ENCODE measurements at regions not wholly inside any gene's neighbourhood (a gene's known extent, or its start where the extent isn't known, plus 50 kb on each side); places are given as distances from the start of the nearest gene placed in this dataset.

DNA sequence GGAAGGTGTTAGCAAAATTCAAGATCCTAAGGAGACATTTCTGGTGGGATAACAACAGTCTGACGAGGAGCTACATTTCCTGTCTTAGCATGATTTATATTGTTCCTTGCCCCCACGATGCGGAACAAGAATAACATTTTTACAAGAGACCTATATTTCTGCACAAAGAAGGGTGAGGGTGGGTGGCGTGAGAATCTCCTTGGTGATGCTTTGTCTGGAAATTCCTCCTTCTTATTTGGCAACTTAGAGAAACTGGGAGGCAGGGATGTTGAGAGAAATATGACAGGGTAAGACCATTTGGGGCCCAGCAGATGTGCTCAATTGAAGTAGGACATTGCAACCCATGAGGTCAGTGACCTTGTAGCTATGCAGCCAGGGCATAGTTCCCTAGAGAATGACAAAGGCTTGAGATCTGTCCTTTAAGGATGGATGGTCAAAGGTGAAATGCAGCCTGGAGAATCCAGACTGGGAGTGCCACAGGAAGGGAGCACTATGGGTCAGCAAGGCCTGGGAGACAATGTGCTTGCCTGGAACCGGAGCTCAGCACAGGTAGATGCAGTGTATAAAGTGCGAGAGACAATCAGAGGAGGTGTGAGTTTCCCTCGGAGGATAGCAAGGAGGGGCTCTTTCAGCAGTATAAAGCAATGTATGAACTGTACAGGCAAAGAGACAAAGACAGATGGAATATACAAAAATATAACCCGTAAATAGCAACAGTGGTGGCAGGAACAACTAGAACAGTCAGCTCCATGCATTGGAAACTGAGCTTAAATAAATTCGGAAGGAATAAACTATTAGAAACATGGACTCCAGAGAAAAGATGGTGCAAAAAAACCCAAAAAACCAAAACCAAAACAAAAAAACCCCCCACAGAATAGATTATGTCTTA lies 317.6 kb upstream of the TBL1XR1 start (continued):
- TF ChIP-seq, protein P1, sequence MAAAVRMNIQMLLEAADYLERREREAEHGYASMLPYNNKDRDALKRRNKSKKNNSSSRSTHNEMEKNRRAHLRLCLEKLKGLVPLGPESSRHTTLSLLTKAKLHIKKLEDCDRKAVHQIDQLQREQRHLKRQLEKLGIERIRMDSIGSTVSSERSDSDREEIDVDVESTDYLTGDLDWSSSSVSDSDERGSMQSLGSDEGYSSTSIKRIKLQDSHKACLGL (CRISPR knock-in tag; IDR thresholded peaks at IDR 0.05) = no peak
- TF ChIP-seq RXRB (CRISPR knock-in tag; IDR thresholded peaks at IDR 0.05; ENCODE audit: borderline replicate concordance) (peak; percentile 57; the same call in 1 of the 2 replicates), MED1 (CRISPR knock-in tag; IDR thresholded peaks at IDR 0.05) (peak; percentile 27; the same call in 1 of the 2 replicates), SIN3B (IDR thresholded peaks at IDR 0.05; ENCODE audit: low read length) (no peak), AGO2 (optimal IDR thresholded peaks at IDR 0.05; ENCODE audit: low read depth, low read length) (no peak), SOX6 (IDR thresholded peaks at IDR 0.05) (no peak), SOX6 (CRISPR knock-in tag; IDR thresholded peaks at IDR 0.05) (peak; percentile 70), NR2F6 (IDR thresholded peaks at IDR 0.05) (peak; percentile 49; the same call in 1 of the 2 replicates), NR2F6 (CRISPR knock-in tag; IDR thresholded peaks at IDR 0.05) (peak; percentile 47), ZMYM4 (CRISPR knock-in tag; IDR thresholded peaks at IDR 0.05) (peak; percentile 34; the same call in 1 of the 2 replicates), RXRA (CRISPR knock-in tag; IDR thresholded peaks at IDR 0.05) (peak; percentile 68; the same call in 1 of the 2 replicates), TP53 (CRISPR knock-in tag; conservative IDR thresholded peaks at IDR 0.05) (no peak), PPARG (CRISPR knock-in tag; conservative IDR thresholded peaks at IDR 0.05) (0 out of 2 replicates have a peak, but pooled peaks have one; percentile 22), HNF4A (CRISPR knock-in tag; IDR thresholded peaks at IDR 0.05) (peak; percentile 62), SALL1 (CRISPR knock-in tag; IDR thresholded peaks at IDR 0.05) (peak; percentile 57), ZNF619 (CRISPR knock-in tag; IDR thresholded peaks at IDR 0.05) (no peak), ZFX (CRISPR knock-in tag; IDR thresholded peaks at IDR 0.05; ENCODE audit: low read depth) (peak; percentile 12; the same call in 1 of the 2 replicates), RARA (CRISPR knock-in tag; IDR thresholded peaks at IDR 0.05) (0 out of 2 replicates have a peak, but pooled peaks have one; percentile 9), ZNF644 (CRISPR knock-in tag; IDR thresholded peaks at IDR 0.05; ENCODE audit: low read depth) (0 out of 2 replicates have a peak, but pooled peaks have one; percentile 37), TEAD3 (CRISPR knock-in tag; optimal IDR thresholded peaks at IDR 0.05; ENCODE audit: borderline replicate concordance) (peak; percentile 16)
- TF ChIP-seq, protein P2, sequence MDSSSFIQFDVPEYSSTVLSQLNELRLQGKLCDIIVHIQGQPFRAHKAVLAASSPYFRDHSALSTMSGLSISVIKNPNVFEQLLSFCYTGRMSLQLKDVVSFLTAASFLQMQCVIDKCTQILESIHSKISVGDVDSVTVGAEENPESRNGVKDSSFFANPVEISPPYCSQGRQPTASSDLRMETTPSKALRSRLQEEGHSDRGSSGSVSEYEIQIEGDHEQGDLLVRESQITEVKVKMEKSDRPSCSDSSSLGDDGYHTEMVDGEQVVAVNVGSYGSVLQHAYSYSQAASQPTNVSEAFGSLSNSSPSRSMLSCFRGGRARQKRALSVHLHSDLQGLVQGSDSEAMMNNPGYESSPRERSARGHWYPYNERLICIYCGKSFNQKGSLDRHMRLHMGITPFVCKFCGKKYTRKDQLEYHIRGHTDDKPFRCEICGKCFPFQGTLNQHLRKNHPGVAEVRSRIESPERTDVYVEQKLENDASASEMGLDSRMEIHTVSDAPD (CRISPR knock-in tag; IDR thresholded peaks at IDR 0.05) = no peak
- TF ChIP-seq, protein P3, sequence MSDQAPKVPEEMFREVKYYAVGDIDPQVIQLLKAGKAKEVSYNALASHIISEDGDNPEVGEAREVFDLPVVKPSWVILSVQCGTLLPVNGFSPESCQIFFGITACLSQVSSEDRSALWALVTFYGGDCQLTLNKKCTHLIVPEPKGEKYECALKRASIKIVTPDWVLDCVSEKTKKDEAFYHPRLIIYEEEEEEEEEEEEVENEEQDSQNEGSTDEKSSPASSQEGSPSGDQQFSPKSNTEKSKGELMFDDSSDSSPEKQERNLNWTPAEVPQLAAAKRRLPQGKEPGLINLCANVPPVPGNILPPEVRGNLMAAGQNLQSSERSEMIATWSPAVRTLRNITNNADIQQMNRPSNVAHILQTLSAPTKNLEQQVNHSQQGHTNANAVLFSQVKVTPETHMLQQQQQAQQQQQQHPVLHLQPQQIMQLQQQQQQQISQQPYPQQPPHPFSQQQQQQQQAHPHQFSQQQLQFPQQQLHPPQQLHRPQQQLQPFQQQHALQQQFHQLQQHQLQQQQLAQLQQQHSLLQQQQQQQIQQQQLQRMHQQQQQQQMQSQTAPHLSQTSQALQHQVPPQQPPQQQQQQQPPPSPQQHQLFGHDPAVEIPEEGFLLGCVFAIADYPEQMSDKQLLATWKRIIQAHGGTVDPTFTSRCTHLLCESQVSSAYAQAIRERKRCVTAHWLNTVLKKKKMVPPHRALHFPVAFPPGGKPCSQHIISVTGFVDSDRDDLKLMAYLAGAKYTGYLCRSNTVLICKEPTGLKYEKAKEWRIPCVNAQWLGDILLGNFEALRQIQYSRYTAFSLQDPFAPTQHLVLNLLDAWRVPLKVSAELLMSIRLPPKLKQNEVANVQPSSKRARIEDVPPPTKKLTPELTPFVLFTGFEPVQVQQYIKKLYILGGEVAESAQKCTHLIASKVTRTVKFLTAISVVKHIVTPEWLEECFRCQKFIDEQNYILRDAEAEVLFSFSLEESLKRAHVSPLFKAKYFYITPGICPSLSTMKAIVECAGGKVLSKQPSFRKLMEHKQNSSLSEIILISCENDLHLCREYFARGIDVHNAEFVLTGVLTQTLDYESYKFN (CRISPR knock-in tag; conservative IDR thresholded peaks at IDR 0.05) = 0 out of 2 replicates have a peak, but pooled peaks have one; percentile 13
- TF ChIP-seq, protein P4, sequence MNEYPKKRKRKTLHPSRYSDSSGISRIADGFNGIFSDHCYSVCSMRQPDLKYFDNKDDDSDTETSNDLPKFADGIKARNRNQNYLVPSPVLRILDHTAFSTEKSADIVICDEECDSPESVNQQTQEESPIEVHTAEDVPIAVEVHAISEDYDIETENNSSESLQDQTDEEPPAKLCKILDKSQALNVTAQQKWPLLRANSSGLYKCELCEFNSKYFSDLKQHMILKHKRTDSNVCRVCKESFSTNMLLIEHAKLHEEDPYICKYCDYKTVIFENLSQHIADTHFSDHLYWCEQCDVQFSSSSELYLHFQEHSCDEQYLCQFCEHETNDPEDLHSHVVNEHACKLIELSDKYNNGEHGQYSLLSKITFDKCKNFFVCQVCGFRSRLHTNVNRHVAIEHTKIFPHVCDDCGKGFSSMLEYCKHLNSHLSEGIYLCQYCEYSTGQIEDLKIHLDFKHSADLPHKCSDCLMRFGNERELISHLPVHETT (CRISPR knock-in tag; conservative IDR thresholded peaks at IDR 0.05) = no peak
